ENCODE measurements at regions not wholly inside any gene's neighbourhood (a gene's known extent, or its start where the extent isn't known, plus 50 kb on each side); places are given as distances from the start of the nearest gene placed in this dataset.
A peak's percentile ranks its signal among the peaks of the same experiment; 100 is the strongest.

DNA sequence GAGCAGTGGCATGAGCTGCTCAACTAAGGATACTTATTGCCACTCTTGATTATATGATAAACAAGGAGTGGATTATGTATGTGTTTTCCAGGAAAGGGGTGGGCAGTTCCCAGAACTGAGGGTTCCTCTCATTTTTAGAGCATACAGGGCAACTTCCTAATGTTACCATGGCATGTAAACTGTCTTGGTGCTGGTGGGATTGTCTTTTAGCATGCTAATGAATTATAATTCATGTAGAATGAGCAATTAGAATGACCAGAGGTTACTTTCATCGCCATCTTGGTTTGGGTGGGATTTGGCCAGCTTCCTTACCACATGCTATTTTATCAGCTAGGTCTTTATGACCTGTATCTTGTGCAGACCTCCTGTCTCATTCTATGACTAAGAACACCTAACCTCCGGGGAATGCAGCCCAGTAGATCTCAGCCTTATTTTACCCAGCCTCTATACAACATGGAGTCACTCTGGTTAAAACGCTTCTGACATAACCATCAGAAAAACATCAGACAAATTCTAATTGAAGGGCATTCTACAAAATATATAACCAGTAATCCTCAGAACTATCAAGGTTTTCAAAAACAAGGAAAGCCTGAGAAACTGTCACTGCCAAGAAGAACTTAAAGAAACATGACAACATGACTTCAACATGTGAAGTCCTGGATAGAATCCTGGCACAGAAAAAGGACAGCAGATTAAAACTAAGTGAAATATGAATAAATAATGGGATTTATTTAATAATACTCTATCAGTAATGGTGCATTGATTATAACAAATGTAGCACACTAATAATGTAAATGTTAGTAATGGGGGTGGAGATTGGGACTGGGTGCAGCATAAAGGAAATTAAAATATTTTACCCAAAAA, 365.0 kb downstream of the SEMA3D start:
- DNase-seq (ENCODE audit: low read depth in 2 of 2): no peak

DNA sequence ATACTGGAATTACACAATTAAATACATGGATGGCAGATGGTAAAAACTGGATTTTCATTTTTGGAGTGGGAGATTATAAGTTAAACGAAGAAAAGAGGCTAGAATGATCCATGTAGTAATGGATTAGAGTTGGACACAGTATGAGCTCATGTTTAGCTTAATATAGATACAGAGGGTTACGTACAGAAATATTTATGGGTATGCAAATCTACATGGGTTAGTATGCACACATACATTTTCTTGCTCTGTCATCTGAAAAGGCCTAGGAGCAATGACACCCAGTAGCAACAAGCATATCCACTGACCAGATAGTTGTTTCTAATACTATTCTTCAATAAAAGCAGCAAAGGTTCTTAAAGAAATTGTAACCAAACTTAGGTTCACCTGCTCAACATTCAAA, 366.4 kb downstream of the SEMA3D start:
- DNase-seq (ENCODE audit: low read depth in 2 of 2): no peak

DNA sequence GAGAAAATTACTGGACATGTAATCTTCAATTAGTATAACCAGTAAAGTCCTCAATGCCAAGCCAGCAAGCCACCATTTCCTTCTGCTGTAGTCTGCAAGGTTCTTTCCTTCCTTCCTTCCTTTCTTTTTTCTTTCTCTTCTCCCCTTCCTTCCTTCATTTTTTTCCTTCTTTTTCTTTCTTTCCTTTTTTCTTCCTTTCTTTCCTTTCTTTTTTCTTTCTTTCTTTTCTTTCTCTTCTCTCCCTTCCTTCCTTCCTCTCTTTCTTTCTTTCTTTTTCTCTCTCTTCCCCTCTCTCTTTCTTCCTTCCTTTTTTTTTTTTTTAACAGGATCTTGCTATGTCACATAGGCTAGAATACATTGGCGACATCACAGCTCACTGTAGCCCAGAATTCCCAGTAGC, 369.8 kb downstream of the SEMA3D start:
- no peak for DNase-seq (ENCODE audit: low read depth in 2 of 2)

DNA sequence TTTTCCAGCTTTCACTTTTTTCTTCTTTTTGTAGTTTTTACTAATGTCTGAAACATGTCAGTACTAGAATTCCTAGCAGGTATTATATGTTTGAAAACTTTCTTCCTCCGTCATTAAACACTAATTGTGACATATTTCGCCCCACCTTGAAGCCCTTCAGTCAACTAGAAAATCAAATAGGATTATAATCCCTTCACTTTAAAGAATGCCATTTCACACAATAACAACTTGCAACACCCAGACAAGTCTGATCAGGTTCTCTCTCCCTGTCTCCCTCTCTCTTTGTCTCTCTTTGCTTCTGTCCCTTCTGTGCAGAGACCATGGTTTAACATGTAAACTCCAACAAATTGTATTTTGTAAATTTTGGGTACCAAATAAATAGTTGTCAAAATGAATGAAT, 373.5 kb downstream of the SEMA3D start:
- no peak for DNase-seq (ENCODE audit: low read depth in 2 of 2)

DNA sequence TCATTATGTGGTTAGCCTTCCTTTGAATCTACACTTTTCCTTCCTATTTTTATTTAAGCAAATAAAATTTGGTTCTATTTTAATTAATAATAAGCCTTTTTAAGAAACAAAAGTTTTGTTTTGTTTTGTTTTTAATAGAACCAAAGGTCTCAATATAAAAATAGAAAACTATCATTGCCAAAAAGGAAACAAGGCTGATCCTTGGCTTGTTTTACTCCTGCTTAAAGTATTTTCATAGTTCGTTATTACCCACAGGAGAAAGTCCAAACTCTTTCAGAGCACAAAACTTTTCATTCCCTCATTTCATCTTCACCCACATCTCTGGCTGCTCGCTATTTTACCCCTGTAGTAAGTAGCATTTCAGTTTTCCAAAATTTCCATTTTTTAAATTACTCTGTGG, 374.8 kb downstream of the SEMA3D start:
- DNase-seq (ENCODE audit: low read depth in 2 of 2): no peak

DNA sequence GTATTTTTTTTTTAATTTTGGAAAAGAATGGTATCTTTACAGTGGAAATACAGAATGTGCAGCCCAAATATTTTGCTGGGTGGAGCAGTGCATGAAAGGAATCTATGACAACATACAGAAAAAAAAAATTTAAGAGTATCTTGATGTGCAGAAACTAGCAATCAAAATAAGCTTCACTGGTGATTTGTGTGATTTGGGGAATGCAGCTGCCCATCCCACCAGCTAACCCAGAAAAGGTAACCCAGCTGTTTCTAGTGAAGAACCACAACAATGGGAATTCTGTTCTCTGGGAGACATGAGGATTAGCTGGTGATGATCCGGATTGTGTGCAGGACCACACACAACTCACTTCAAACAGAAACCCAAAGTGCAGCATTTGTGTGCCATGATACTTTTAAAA, 375.5 kb downstream of the SEMA3D start:
- no peak for DNase-seq (ENCODE audit: low read depth in 2 of 2)

DNA sequence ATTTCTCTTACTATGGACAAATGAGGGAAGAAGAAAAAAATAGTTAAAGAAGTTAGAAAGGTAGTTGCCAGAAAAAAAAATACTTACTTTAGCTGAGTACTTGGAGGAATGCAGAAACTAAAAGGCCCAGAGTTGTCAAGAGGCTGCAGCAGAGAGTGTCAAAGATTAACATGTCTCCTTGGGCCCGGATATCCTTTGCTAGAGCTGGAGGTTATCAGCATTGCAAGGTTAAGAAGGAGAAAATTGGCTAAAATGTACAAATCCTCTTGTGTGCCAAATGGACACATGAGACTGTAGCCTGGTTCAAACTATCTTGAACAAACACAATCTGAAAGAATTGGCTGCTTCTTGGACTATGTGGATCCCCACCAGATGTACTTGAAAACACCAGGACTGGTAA, 377.0 kb downstream of the SEMA3D start:
- DNase-seq (ENCODE audit: low read depth in 2 of 2): no peak

DNA sequence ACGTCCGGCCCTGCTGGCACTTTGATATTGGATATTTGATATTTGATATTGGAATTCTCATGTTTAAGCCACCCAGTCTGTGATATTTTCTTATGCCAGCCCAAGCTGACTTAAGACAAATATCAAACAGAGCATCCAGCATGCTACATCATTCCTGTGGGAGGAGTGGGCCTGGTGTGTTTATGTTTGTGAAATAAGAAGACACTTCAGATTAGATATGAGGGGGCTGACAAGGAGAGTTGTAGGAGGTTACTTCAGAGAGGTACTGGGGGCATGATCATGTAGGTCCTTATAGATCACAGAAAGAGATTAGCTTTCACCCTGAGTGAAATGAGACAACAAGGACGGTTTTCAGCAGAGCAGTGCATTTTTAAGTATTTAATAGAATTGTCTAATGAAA, 382.9 kb downstream of the SEMA3D start:
- DNase-seq (ENCODE audit: low read depth in 2 of 2): no peak

DNA sequence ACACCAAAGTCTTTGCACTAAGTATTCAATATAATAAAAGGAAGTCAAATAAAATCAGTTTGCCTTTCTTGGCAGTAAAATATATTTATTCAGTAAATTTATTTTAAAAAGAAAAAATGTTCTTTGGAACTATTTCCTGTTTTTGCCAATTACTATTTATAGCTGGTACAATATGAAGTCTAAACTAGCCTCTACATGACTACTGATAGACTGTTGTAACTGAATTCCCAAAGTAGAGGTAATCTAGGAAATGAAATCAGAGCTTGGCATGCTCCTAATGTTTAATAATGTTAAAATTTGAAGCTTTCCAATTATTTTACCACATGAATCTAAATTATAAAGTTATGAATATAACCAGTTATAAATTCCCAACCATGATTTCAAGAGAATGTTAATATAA, 385.5 kb downstream of the SEMA3D start:
- DNase-seq (ENCODE audit: low read depth in 2 of 2): peak; percentile 69 to 78

DNA sequence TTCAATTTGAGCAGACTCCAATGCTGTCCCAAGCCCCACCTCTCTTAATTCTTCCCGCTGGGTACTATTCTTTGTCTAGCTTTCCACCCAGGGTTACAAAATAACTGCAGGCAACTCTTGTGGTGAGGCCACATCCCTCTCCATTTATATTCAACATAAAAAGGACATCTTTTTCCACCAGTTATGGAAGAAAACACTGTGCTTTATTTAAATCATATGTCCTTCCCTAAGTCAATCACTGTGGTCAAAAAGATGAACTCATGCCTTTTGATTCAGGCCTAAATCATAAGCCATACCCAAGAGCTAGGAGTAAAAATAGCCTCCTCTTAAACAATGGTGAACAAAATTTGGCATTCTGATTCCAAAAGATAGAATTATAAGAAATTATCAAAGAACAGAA, 386.0 kb downstream of the SEMA3D start:
- DNase-seq (ENCODE audit: low read depth in 2 of 2): peak; percentile 17 to 45

DNA sequence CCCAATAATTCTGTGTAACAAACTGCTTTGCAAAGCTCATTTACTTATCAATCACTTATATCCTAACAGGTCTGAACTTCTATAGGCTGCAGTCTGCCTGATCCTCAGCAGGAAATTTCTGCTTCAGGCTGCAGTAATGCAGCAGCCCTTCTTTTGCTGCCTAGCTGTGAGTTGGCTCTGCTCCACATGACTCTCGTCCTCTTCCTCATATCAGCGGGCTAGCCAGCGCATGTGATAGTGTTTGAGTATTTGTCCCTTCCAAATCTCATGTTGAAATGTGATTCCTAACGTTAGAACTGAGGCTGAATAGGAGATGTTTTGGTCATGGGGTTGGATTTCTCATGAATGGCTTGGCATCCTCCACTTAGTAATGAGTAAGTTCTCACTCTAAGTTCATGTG, 387.8 kb downstream of the SEMA3D start:
- peak in 1 of 2 donors; percentile 17 for DNase-seq (ENCODE audit: low read depth in 2 of 2)

DNA sequence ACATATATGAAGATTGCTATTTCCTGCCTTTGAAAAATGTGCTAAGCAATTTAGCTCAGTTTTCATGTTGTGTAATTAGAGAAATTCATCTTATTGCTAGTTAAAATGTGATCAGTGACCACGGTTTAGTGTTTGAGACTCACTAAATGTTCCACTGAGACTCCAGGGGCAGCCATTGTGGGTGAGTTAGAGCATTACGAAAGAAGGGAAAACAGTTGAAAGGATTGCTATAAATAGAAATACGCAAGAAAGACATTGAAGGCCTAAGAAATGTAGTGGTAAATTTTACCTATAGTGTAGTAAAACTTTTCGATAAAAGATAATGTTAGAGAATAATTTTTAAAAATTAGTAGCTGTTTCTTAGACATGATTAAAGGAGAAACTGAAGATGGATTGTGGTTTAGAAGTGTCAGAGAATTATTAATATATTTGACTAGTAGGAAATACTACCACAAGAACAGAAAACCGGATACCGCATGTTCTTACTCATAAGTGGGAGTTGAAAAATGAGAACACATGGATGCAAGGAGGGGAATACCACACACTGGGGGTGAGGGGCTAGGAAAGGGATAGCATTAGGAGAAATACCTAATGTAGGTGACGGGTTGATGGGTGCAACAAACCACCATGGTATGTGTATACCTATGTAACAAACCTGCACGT, 394.5 kb downstream of the SEMA3D start:
- DNase-seq (ENCODE audit: low read depth in 2 of 2): no peak

DNA sequence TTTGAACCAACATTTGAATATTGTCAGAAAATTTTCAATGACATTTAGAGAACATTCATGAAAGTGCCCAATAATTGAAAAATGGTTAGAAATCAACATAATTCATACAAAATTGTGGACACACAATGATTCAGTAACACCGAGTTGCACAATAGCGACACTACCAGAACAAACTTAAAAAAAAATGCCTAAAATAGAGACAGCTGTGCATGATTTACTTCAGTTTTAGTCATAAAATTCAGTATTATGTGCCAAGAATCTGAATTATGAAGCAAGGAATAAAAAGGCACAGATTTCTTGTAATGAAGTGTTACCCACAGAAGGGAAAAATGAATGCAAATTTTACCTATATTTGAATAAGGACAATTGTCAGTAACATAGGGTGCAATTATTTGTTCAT, 396.0 kb downstream of the SEMA3D start:
- no peak for DNase-seq (ENCODE audit: low read depth in 2 of 2)

DNA sequence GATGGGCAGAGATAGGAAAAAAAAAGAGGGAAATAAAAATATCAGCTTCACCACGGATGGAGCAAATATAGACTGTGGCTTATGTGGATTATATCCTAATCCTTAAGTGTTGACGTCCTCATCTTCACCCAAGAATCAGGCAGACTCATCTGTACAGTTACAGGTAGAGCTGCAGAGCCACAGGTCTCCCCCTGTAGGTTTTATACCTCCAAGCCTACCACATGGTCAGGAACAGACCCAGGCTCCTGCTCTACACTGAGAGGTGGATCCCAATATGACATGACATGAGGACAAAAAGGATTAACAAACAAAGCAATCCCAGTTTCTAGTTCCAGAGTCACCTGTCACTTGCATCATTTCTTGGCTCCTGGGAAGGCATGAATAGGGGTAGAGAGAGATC, 400.8 kb downstream of the SEMA3D start:
- no peak for DNase-seq (ENCODE audit: low read depth in 2 of 2)

DNA sequence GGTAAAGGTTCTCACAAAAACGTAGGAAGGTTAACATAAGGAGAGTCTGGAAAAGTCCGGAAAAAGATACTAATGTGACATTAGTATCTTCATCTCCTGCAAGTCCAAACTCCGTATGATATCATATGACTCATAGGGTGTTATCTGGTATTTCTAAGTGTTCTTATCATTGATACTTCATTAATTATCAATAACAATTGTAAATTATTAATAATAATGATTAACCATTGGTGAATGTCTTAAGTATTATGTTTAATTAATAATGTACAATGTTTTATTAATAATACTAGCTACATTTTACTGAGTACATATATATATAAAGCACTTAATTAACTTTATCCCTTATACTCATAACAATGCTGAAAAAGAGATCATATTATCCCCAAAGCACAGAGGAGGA, 402.4 kb downstream of the SEMA3D start:
- DNase-seq (ENCODE audit: low read depth in 2 of 2): no peak

DNA sequence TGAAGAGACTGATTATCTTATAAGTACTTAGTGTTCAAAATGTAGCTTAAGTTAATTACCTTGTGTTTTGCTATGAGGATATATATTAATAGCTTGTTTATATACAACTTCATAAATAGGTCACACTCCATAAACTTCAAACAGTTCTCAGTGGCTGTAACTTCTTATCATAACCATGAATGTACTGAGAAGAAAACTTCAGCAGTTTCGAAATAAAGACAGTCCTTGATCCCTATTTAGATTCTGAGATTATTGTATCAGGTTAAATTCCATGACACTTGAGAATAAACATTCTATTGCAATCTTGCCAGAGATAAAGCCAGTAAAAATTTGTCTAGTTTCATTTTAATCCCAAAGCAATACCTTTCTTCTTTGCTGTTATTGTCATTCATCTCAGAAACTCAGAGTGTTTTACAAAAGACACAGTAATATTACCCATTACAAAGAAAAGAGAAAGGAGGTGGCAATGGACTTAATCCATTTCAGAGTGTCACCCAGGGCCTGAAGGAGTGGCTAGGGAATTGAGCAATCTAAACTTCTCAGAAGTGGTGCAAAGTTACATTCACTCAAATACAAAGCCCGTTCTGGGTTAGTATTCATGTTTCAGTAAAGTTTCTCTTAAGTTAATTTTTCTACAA, 403.6 kb downstream of the SEMA3D start:
- DNase-seq (ENCODE audit: low read depth in 2 of 2): no peak

DNA sequence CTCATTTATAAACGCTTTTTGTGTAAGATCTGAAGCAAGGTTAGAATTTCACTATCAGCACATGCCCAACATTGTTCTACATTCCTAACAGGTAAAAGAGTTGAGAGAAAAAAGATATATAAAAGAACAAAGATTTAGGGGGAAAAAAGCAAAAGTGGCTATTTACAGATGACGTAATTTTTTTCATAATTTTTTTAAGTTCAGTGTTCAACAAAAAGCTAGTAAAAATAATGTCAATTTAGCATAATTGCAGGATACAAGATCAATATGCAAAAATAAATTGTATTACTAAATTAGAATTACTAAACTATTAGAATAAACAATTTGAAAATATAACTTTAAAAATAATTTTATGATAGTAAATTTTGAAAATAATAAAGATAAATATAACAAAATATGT, 405.0 kb downstream of the SEMA3D start:
- no peak for DNase-seq (ENCODE audit: low read depth in 2 of 2)

DNA sequence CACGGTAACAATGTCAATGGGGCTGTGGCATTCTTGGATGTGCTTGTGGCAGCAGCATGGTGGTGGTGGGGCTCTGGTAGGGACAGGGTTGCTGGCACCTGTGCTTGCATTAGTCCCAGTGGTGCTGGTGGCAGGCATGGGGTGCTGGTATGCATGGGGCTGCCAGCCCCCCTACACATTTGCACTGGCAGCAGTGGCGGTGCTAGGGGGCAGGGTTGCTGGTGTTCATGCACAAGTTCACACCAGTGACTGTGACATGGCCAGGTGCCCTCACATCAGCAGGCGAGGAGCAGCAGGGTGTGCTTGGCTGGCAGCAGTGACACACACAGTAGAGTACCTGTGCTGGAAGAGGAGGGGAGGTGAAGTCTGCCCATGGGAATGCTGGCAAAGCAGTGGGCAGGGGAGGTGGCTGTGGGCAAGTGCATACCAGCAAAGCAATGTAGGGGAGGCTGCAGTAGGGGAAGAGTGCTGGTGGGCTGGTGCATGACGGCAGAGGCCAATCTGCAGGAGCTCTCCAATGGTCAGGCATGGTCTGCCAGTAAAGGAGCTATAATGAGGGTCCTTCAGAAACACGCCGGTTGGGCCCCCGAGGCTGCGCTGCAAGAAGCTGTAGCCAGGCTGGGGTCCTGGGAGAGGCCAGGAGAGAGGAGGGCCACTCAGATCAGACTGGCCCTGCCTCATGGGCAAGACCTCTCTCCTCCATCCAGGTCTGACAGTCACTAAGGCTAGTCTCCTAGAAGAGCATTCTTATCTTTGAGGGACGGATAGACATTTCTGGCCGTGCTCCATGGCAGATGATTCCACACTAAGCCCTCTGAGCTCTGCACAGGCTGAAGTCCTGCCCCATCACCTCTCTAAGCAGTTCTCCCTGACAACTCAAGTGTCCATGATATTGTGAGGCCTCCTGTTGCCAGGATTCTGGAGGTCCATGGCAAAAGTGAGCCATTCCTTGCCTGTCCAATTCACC, 406.4 kb downstream of the SEMA3D start:
- no peak for DNase-seq (ENCODE audit: low read depth in 2 of 2)

DNA sequence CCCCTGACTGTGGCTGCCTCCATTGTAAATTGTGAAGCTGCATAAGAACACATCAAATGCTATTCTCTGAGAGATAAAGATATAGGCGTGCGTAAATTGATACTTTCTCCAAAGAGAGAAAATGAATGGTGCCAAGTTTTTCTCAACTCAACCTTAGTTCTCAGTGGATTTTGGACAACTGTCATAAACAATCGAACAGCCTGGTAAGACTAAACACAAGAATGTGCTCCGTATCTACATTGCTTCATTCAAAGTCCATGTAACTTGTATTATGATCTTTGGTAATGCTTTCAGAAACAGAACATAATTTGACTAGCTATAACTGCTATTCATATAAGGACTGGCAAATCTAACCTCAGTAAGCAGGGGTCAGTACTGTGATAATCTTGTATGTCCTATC, 429.1 kb downstream of the SEMA3D start:
- no peak for DNase-seq (ENCODE audit: low read depth in 2 of 2)

DNA sequence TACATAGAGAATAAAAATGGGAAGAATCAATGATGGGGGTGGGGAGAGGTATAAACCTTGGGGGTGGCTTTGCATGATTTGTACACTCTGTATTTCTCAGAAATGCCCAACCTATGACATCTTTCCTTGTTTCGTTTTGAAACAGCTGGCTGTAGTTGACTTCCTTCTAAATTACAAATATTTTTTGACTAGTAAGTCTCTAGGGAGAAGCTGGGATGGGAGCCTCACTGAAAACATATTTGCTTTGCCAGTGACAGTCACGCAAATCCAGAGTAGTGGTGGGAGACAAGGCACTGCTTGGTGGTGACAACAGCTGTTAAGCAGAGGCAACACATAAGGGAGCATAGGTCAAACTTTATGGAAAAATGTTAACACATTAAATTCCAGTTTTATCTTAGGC, 440.5 kb downstream of the SEMA3D start:
- no peak for DNase-seq (ENCODE audit: low read depth in 2 of 2)

DNA sequence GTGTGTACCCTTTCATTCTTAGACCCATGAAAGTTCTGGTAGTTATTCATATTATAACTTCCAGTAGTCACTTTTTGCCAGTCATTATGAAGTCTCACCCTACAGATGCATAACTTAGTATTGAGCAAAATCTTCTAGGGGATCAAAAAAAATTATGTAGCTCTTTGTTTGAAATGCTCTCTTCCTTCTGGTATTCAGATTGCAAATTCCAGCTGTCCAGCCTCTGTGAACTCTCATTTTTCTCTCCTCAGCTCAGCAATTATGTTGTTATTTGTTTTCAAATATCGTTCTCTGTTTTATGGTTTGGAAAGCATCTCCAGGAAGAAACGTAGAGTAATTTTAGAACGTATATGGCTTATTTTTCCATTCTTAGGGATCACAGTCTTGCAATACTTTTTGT, 442.5 kb downstream of the SEMA3D start:
- DNase-seq (ENCODE audit: low read depth in 2 of 2): no peak
